Stimulated activated naive B cell treated with anti-CD40 and anti-IgM and Interleukin-4, amounts not matched to agents 10 μg/mL and 1 μg/mL and 100 μg/mL, for 72 hours (primary cell): ENCODE measurements at regions not wholly inside any gene's neighbourhood (a gene's known extent, or its start where the extent isn't known, plus 50 kb on each side); places are given as distances from the start of the nearest gene placed in this dataset.

Experiments used
- ATAC-seq, 2 donors: fragments of 150-1000 bp; cut with Tn5 transposase; replicated peaks; 2 replicates each; pipeline ENCODE4 v1.10.0; 2021; ENCODE audit warnings: moderate library complexity in 1 of 2
- DNase-seq: peaks from one replicate; pipeline ENCODE4 v3.0.0; 2021
- H3K27ac Mint-ChIP-seq: one replicate; pipeline ENCODE4 v1.8.0; 2022; ENCODE audit warnings: mild to moderate bottlenecking, mixed read lengths
- H3K27me3 Mint-ChIP-seq, 2 donors: one replicate each; pipeline ENCODE4 v1.8.0; 2022; ENCODE audit warnings: mixed read lengths in 2 of 2
- H3K36me3 Mint-ChIP-seq, 2 donors: one replicate each; pipeline ENCODE4 v1.8.0; 2022; ENCODE audit warnings: mixed read lengths in 2 of 2, mild to moderate bottlenecking in 1 of 2
- H3K4me1 Mint-ChIP-seq, 2 donors: one replicate each; pipeline ENCODE4 v1.8.0; 2022; ENCODE audit warnings: mixed read lengths in 2 of 2, mild to moderate bottlenecking in 1 of 2
- H3K4me3 Mint-ChIP-seq, 2 donors: one replicate each; pipeline ENCODE4 v1.8.0; 2022; ENCODE audit warnings: mild to moderate bottlenecking in 2 of 2, mixed read lengths in 2 of 2, moderate library complexity in 1 of 2
- H3K9me3 Mint-ChIP-seq, 2 donors: one replicate each; pipeline ENCODE4 v1.8.0; 2022; ENCODE audit warnings: mixed read lengths in 2 of 2, mild to moderate bottlenecking in 1 of 2

GRCh38 chr2:219961947-219962498, 334.6 kb downstream of the SLC4A3 start:
- Mint-ChIP-seq H3K9me3 (no peaks in the 10 kb centered on the region), H3K27me3 (peaks cover 0 to 5% of the 10 kb centered on the region in 2 donors), H3K4me1 (no peaks in the 10 kb centered on the region), H3K27ac (no peak overlapping the region), H3K36me3 (no peaks in the 10 kb centered on the region), H3K4me3 (no peak overlapping the region)
- DNase-seq (no peak), ATAC-seq (no peak)

- no peaks in the 10 kb centered on the region for H3K36me3 Mint-ChIP-seq
- no peak for DNase-seq
- no peak overlapping the region for H3K27ac Mint-ChIP-seq
- no peak for ATAC-seq
- no peaks in the 10 kb centered on the region for H3K4me1 Mint-ChIP-seq
- H3K4me3 Mint-ChIP-seq: no peak overlapping the region
- peaks cover 0 to 5% of the 10 kb centered on the region in 2 donors for H3K27me3 Mint-ChIP-seq
- H3K9me3 Mint-ChIP-seq: peaks cover 0 to 2% of the 10 kb centered on the region in 2 donors
These were observed 335.4 kb downstream of the SLC4A3 start for GRCh38 chr2:219962801-219963200.

GRCh38 chr2:219965287-219966194, 338.1 kb downstream of the SLC4A3 start:
- Mint-ChIP-seq H3K27me3 (peaks cover 0 to 5% of the 10 kb centered on the region in 2 donors), H3K9me3 (peaks cover 4 to 8% of the 10 kb centered on the region in 2 donors), H3K36me3 (no peaks in the 10 kb centered on the region), H3K27ac (no peak overlapping the region), H3K4me1 (no peaks in the 10 kb centered on the region), H3K4me3 (no peak overlapping the region)
- ATAC-seq (no peak), DNase-seq (no peak)

- Mint-ChIP-seq H3K27me3 (peaks cover 0 to 5% of the 10 kb centered on the region in 2 donors), H3K4me3 (no peak overlapping the region), H3K4me1 (no peaks in the 10 kb centered on the region), H3K9me3 (peaks cover 4 to 8% of the 10 kb centered on the region in 2 donors), H3K27ac (no peak overlapping the region), H3K36me3 (no peaks in the 10 kb centered on the region)
- DNase-seq (no peak), ATAC-seq (no peak)
These were observed 340.1 kb downstream of the SLC4A3 start for GRCh38 chr2:219967247-219968245.

- Mint-ChIP-seq H3K4me1 (no peaks in the 10 kb centered on the region), H3K4me3 (no peak overlapping the region), H3K27ac (no peak overlapping the region), H3K9me3 (peaks cover 4 to 8% of the 10 kb centered on the region in 2 donors), H3K36me3 (no peaks in the 10 kb centered on the region), H3K27me3 (peaks cover 0 to 5% of the 10 kb centered on the region in 2 donors)
- DNase-seq (no peak), ATAC-seq (no peak)
These were observed 341.4 kb downstream of the SLC4A3 start for GRCh38 chr2:219968685-219969345.

- no peak overlapping the region for H3K27ac Mint-ChIP-seq
- peaks cover 0 to 5% of the 10 kb centered on the region in 2 donors for H3K27me3 Mint-ChIP-seq
- no peaks in the 10 kb centered on the region for H3K4me1 Mint-ChIP-seq
- no peak for ATAC-seq
- H3K9me3 Mint-ChIP-seq: peaks cover 5 to 8% of the 10 kb centered on the region in 2 donors
- no peaks in the 10 kb centered on the region for H3K36me3 Mint-ChIP-seq
- H3K4me3 Mint-ChIP-seq: no peak overlapping the region
- DNase-seq: no peak
These were observed 342.1 kb downstream of the SLC4A3 start for GRCh38 chr2:219969508-219969907.

GRCh38 chr2:219973136-219973535, 345.7 kb downstream of the SLC4A3 start:
- H3K27ac Mint-ChIP-seq: no peak overlapping the region
- no peaks in the 10 kb centered on the region for H3K27me3 Mint-ChIP-seq
- no peaks in the 10 kb centered on the region for H3K36me3 Mint-ChIP-seq
- peaks cover 8 to 16% of the 10 kb centered on the region in 2 donors for H3K9me3 Mint-ChIP-seq
- no peaks in the 10 kb centered on the region for H3K4me1 Mint-ChIP-seq
- ATAC-seq: no peak
- DNase-seq: no peak
- H3K4me3 Mint-ChIP-seq: no peak overlapping the region

- H3K27me3 Mint-ChIP-seq: no peaks in the 10 kb centered on the region
- H3K27ac Mint-ChIP-seq: no peak overlapping the region
- peaks cover 2 to 12% of the 10 kb centered on the region in 2 donors for H3K9me3 Mint-ChIP-seq
- H3K4me1 Mint-ChIP-seq: no peaks in the 10 kb centered on the region
- no peaks in the 10 kb centered on the region for H3K36me3 Mint-ChIP-seq
- H3K4me3 Mint-ChIP-seq: no peak overlapping the region
- no peak for DNase-seq
- ATAC-seq: no peak
These were observed 349.4 kb downstream of the SLC4A3 start for GRCh38 chr2:219976871-219977270.

GRCh38 chr2:219980638-219981037, 353.2 kb downstream of the SLC4A3 start:
- H3K9me3 Mint-ChIP-seq: peaks cover 0 to 2% of the 10 kb centered on the region in 2 donors
- no peak for DNase-seq
- no peak overlapping the region for H3K4me3 Mint-ChIP-seq
- no peaks in the 10 kb centered on the region for H3K4me1 Mint-ChIP-seq
- H3K27me3 Mint-ChIP-seq: no peaks in the 10 kb centered on the region
- no peaks in the 10 kb centered on the region for H3K36me3 Mint-ChIP-seq
- H3K27ac Mint-ChIP-seq: no peak overlapping the region
- no peak for ATAC-seq

- H3K9me3 Mint-ChIP-seq: no peaks in the 10 kb centered on the region
- H3K4me1 Mint-ChIP-seq: no peaks in the 10 kb centered on the region
- no peaks in the 10 kb centered on the region for H3K27me3 Mint-ChIP-seq
- no peak for ATAC-seq
- no peak for DNase-seq
- no peak overlapping the region for H3K4me3 Mint-ChIP-seq
- H3K27ac Mint-ChIP-seq: no peak overlapping the region
- no peaks in the 10 kb centered on the region for H3K36me3 Mint-ChIP-seq
These were observed 356.4 kb downstream of the SLC4A3 start for GRCh38 chr2:219983836-219984235.

- no peaks in the 10 kb centered on the region for H3K4me1 Mint-ChIP-seq
- ATAC-seq (no peak), DNase-seq (no peak)
- no peaks in the 10 kb centered on the region for H3K36me3 Mint-ChIP-seq
- no peaks in the 10 kb centered on the region for H3K27me3 Mint-ChIP-seq
- no peaks in the 10 kb centered on the region for H3K9me3 Mint-ChIP-seq
- H3K27ac Mint-ChIP-seq: no peak overlapping the region
- H3K4me3 Mint-ChIP-seq: no peak overlapping the region
These were observed 357.6 kb downstream of the SLC4A3 start for GRCh38 chr2:219985017-219985416.

- Mint-ChIP-seq H3K4me1 (no peaks in the 10 kb centered on the region), H3K27ac (no peak overlapping the region), H3K27me3 (no peaks in the 10 kb centered on the region), H3K4me3 (no peak overlapping the region), H3K9me3 (peaks cover 0 to 2% of the 10 kb centered on the region in 2 donors), H3K36me3 (no peaks in the 10 kb centered on the region)
- DNase-seq (no peak), ATAC-seq (no peak)
These were observed 360.4 kb downstream of the SLC4A3 start for GRCh38 chr2:219987830-219988229.

- H3K27me3 Mint-ChIP-seq: no peaks in the 10 kb centered on the region
These were observed 362.3 kb downstream of the SLC4A3 start for GRCh38 chr2:219989744-219990143.

GRCh38 chr2:219991116-219991515, 363.7 kb downstream of the SLC4A3 start:
- Mint-ChIP-seq H3K4me3 (no peak overlapping the region), H3K27me3 (no peaks in the 10 kb centered on the region), H3K4me1 (no peaks in the 10 kb centered on the region), H3K9me3 (peaks cover 0 to 2% of the 10 kb centered on the region in 2 donors), H3K36me3 (no peaks in the 10 kb centered on the region), H3K27ac (no peak overlapping the region)
- ATAC-seq (no peak), DNase-seq (no peak)

More at GRCh38 chr2:219989744-219990143, 362.3 kb downstream of the SLC4A3 start:
- no peak for ATAC-seq
- Mint-ChIP-seq H3K4me3 (no peak overlapping the region), H3K27ac (no peak overlapping the region), H3K4me1 (no peaks in the 10 kb centered on the region), H3K9me3 (peaks cover 0 to 2% of the 10 kb centered on the region in 2 donors), H3K36me3 (no peaks in the 10 kb centered on the region)
- no peak for DNase-seq
